GM12892 (cell line): ENCODE measurements at regions not wholly inside any gene's neighbourhood (a gene's known extent, or its start where the extent isn't known, plus 50 kb on each side); places are given as distances from the start of the nearest gene placed in this dataset.
"Not testable (repeated sequence)": the region's sequence is repeated elsewhere in the genome, so short reads cannot be mapped to it uniquely, and the experiment has no call there.

ENCODE experiments used
- DNase-seq: peaks from one replicate; pipeline ENCODE4 v3.0.0; 2011; ENCODE audit not compliant: insufficient read length
- FAIRE-seq: peaks from 2 replicates; lab custom pipeline; 2011; peaks lifted over from hg19 to GRCh38; lab: Jason Lieb, UNC
- POLR2A ChIP-seq: IDR thresholded peaks from 2 replicates; pipeline ENCODE4 v1.6.1; 2011; ENCODE audit warnings: low read depth, low read length, control low read depth
- POLR2AphosphoS5 ChIP-seq: IDR thresholded peaks from 2 replicates; pipeline ENCODE4 v1.6.1; 2011; ENCODE audit warnings: low read depth, low read length, control low read depth
- TAF1 ChIP-seq: IDR thresholded peaks from 2 replicates; pipeline ENCODE4 v1.6.1; 2011; ENCODE audit warnings: low read depth, mild to moderate bottlenecking, control low read depth, low read length, borderline replicate concordance

GRCh38 chr6:67449602-67450001, 1185.5 kb upstream of the ADGRB3 start:
- FAIRE-seq = no peak

DNA sequence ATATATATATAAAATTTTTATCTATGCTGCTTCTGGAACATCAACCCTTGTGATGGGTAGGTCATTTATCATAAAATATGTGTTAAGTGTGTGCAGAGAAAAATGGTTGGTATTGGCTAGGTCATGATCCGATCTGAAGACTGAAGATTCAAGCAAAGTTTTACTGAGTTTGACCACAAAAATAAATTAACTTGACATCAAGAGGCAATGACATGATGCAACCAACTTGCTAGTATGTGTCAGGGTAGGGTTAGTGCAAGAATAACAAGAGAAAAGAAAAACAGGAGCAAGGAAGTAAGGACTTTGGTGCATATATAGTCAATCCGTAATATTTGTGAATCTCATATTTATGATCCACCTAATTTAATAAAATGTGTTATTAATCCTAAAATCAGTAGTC, 1202.0 kb upstream of the ADGRB3 start:
- DNase-seq = no peak
- TF ChIP-seq POLR2AphosphoS5 (no peak), TAF1 (no peak), POLR2A (no peak)

More at GRCh38 chr6:67449602-67450001, 1185.5 kb upstream of the ADGRB3 start:
- DNase-seq = no peak
- TF ChIP-seq TAF1 = no peak
- TF ChIP-seq POLR2AphosphoS5 = no peak
- no peak for TF ChIP-seq POLR2A

GRCh38 chr6:67431076-67431475, 1204.0 kb upstream of the ADGRB3 start:
- TF ChIP-seq POLR2A = no peak
- no peak for FAIRE-seq
- DNase-seq = no peak

More for the DNA sequence above, 1202.0 kb upstream of the ADGRB3 start:
- no peak for FAIRE-seq

GRCh38 chr6:67426686-67427085, 1208.4 kb upstream of the ADGRB3 start:
- not testable (repeated sequence) for FAIRE-seq, DNase-seq

DNA sequence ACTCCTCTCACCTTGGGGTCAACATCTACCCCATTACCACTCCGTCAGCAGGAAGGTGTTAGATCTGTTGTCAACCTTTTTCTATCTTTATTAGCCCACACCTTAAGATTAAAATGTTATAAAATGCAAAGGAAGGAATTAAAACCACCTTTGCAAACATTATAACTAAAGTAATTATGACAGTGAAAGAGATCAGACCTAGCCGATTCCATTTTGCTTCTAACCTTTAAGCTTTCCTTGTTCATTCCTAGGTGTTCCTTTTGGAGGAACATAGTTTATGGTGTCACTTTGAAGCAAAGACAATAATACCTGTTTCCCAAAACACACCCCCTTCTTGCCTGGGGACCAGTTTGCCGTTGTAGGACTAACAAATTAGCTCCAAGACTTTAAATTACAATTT, 1223.0 kb upstream of the ADGRB3 start:
- TF ChIP-seq POLR2A = no peak
- no peak for TF ChIP-seq POLR2AphosphoS5
- no peak for TF ChIP-seq TAF1
- no peak for FAIRE-seq
- DNase-seq = no peak

- DNase-seq (no peak), FAIRE-seq (no peak)
- TF ChIP-seq POLR2A = no peak
- no peak for TF ChIP-seq POLR2AphosphoS5
- no peak for TF ChIP-seq TAF1
Observed at GRCh38 chr6:67411036-67411435, 1224.0 kb upstream of the ADGRB3 start.

DNA sequence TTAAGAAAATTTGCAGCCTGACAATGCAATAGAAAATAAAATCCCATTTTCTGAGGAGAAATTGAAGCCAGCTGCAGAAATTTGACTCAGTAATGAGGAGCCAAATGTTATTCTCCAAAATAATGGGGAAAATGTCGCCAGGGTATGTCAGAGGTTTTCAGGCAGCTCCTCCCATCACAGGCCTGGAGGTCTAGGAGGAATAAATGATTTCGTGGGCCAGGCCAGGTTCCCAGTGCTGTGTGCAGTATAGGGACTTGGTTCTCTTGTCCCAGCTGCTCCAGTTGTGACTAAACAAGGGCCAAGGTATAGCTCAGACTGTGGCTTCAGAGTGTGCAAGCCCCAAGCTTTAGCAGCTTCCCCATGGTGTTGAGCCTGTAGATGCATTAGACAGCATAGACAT, 1240.8 kb upstream of the ADGRB3 start:
- no peak for DNase-seq
- no peak for FAIRE-seq
- TF ChIP-seq TAF1 = no peak
- TF ChIP-seq POLR2AphosphoS5 = no peak
- TF ChIP-seq POLR2A = no peak

DNA sequence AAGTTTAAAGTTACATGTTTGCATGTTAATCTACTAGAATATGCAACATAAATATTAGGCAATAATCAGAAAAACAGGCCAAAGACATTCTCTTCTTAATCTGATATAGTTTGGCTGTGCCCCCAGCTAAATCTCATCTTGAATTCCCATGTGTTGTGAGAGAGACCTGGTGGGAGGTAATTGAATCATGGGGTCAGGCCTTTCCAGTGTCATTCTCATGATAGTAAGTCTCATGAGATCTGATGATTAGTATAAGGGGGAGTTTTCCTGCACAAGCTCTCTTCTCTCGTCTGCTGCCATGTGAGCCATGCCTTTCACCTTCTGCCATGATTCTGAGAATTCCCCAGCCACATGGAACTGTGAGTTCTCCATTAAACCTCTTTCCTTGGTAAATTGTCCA, 1241.7 kb upstream of the ADGRB3 start:
- TF ChIP-seq POLR2AphosphoS5 (no peak), TAF1 (no peak), POLR2A (no peak)
- DNase-seq (no peak), FAIRE-seq (no peak)

DNA sequence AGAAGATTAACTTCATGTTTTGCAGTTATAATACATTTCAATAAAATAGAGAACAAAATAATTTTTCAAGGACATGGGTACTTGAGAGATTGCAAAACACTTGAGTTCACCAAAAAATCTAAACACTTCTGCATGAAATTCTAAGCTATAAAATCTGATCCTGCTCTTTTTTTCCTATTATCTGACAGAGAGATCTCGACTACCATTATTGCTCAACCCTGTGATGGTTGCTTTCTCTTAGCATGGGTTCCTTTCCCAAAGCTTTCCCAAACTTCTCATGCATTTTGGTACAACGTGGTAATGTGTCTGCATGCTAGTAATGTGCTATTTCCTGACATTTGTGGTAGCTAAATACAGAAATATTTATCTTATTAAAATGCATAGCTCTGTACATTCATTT, 1243.1 kb upstream of the ADGRB3 start:
- DNase-seq = no peak
- TF ChIP-seq TAF1 (no peak), POLR2A (no peak), POLR2AphosphoS5 (no peak)
- no peak for FAIRE-seq

DNA sequence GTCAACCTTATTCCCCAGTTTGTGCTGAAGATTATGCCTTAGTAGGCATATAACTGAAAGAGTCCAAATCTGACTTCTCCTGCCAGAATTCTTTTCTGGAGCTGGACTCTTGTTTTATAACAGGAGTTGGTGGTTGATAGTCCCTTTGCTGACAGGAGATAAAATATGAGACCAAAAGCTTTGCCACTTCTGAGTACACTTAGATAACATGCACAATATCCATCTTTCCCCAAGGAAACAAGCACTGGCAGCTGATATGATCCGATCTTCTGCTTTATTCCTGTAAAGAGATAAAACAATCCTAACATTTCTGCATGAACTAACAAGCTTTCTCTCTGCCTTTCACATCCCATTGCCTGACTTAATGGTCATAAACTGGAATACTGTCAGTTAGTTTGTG, 1265.4 kb upstream of the ADGRB3 start:
- no peak for FAIRE-seq
- no peak for DNase-seq
- TF ChIP-seq TAF1 = no peak

- no peak for FAIRE-seq
- TF ChIP-seq POLR2A = no peak
- no peak for TF ChIP-seq TAF1
- TF ChIP-seq POLR2AphosphoS5 = no peak
- DNase-seq = no peak
Observed at GRCh38 chr6:67362976-67363375, 1272.1 kb upstream of the ADGRB3 start.

DNA sequence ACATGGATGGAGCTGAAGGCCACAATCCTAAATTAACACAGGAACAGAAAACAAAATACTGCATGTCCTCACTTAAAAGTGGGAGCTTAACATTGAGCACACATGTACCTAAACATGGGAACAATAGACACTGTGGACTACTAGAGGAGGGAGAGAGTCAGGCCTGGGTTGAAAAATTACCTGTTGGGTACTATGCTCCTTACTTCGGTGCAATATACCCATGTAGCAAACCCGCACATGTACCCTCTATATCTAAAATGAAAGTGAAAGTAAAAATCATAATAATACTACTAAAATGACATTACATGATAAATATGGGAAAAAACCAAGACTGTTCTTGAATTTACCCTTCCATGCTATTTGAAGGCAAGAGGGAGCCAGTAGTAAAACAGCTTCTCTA, 1273.8 kb upstream of the ADGRB3 start:
- FAIRE-seq = no peak
- no peak for DNase-seq
- TF ChIP-seq POLR2AphosphoS5 = no peak
- no peak for TF ChIP-seq POLR2A
- no peak for TF ChIP-seq TAF1

- no peak for DNase-seq
- FAIRE-seq = no peak
- no peak for TF ChIP-seq POLR2A
- TF ChIP-seq TAF1 = no peak
- no peak for TF ChIP-seq POLR2AphosphoS5
Observed at GRCh38 chr6:67358241-67358640, 1276.8 kb upstream of the ADGRB3 start.
